ENCODE measurements at regions not wholly inside any gene's neighbourhood (a gene's known extent, or its start where the extent isn't known, plus 50 kb on each side); places are given as distances from the start of the nearest gene placed in this dataset.

DNA sequence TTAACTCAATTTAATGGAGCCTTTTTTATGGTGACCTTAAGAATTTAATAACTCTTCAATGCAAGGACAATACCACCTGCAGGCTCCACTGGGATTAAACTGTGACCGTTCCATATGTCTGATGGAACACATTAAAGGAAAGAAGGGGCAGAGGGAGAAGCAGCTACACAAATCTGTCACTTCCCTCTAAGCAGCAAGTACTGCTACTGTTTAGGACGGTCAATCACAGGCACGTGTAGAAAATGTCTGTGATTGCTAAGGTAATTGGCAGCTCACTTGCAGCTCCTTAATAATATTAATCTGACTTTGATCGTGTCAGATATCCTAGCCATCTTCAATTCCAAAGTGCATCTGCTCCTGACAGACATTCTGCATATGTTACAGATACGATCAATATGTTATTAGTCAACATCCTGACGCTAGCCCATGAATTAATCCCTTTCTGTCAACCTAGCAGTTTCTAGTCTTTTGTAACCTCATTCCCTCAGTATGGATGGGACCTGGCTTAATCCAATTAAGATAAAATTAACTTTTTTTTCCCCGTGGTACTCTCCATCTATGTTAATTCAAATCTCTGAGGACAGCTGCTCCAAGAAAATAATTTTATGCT lies 1012.4 kb downstream of the AMY1C start:
- TF ChIP-seq, protein P1, sequence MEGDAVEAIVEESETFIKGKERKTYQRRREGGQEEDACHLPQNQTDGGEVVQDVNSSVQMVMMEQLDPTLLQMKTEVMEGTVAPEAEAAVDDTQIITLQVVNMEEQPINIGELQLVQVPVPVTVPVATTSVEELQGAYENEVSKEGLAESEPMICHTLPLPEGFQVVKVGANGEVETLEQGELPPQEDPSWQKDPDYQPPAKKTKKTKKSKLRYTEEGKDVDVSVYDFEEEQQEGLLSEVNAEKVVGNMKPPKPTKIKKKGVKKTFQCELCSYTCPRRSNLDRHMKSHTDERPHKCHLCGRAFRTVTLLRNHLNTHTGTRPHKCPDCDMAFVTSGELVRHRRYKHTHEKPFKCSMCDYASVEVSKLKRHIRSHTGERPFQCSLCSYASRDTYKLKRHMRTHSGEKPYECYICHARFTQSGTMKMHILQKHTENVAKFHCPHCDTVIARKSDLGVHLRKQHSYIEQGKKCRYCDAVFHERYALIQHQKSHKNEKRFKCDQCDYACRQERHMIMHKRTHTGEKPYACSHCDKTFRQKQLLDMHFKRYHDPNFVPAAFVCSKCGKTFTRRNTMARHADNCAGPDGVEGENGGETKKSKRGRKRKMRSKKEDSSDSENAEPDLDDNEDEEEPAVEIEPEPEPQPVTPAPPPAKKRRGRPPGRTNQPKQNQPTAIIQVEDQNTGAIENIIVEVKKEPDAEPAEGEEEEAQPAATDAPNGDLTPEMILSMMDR (IDR thresholded peaks at IDR 0.05 in 4 of 5, conservative IDR thresholded peaks at IDR 0.05 in 1 of 5): no peak
- TF ChIP-seq POLR2A (IDR thresholded peaks at IDR 0.05): no peak
